Right renal pelvis (tissue), 4 donors: ENCODE measurements at regions not wholly inside any gene's neighbourhood (a gene's known extent, or its start where the extent isn't known, plus 50 kb on each side); places are given as distances from the start of the nearest gene placed in this dataset.
"Not testable (repeated sequence)": the region's sequence is repeated elsewhere in the genome, so short reads cannot be mapped to it uniquely, and the experiment has no call there.

ENCODE experiments used
- DNase-seq, 4 donors: peaks; one replicate each; pipeline ENCODE4 v3.0.0-alpha.2; 2013; ENCODE audit warnings: low read depth in 4 of 4, low spot score in 3 of 4, missing footprints in 1 of 4

GRCh38 chr2:180927030-180927686 lies 53.2 kb upstream of the UBE2E3 start:
- no peak for DNase-seq

GRCh38 chr2:180925700-180926099 lies 54.7 kb upstream of the UBE2E3 start:
- DNase-seq: no peak

- no peak for DNase-seq
Measured at GRCh38 chr2:180924063-180924462, 56.3 kb upstream of the UBE2E3 start.

- DNase-seq: no peak
Measured at GRCh38 chr2:180910831-180911665, 69.4 kb upstream of the UBE2E3 start.

- DNase-seq: no peak
Measured at GRCh38 chr2:180907731-180908130, 72.7 kb upstream of the UBE2E3 start.

GRCh38 chr2:180905461-180905860 lies 74.9 kb upstream of the UBE2E3 start:
- DNase-seq: no peak

- no peak for DNase-seq
Measured at GRCh38 chr2:180905002-180905401, 75.4 kb upstream of the UBE2E3 start.

- no peak for DNase-seq
Measured at GRCh38 chr2:180901331-180901730, 79.1 kb upstream of the UBE2E3 start.

- DNase-seq: no peak
Measured at GRCh38 chr2:180893752-180894151, 86.7 kb upstream of the UBE2E3 start.

GRCh38 chr2:180892091-180892490 lies 88.3 kb upstream of the UBE2E3 start:
- no peak for DNase-seq

- no peak for DNase-seq
Measured at GRCh38 chr2:180891360-180891759, 89.0 kb upstream of the UBE2E3 start.

- no peak for DNase-seq
Measured at GRCh38 chr2:180890781-180891180, 89.6 kb upstream of the UBE2E3 start.

GRCh38 chr2:180882959-180883358 lies 97.4 kb upstream of the UBE2E3 start:
- DNase-seq: no peak

- DNase-seq: no peak
Measured at GRCh38 chr2:180876506-180876905, 103.9 kb upstream of the UBE2E3 start.

- DNase-seq: no peak
Measured at GRCh38 chr2:180873219-180873618, 107.2 kb upstream of the UBE2E3 start.

GRCh38 chr2:180872781-180873180 lies 107.6 kb upstream of the UBE2E3 start:
- DNase-seq: not testable (repeated sequence)

GRCh38 chr2:180872255-180872654 lies 108.2 kb upstream of the UBE2E3 start:
- DNase-seq: no peak

- DNase-seq: no peak
Measured at GRCh38 chr2:180871649-180872048, 108.8 kb upstream of the UBE2E3 start.

- no peak for DNase-seq
Measured at GRCh38 chr2:180849851-180850250, 130.6 kb upstream of the UBE2E3 start.

GRCh38 chr2:180848393-180848792 lies 132.0 kb upstream of the UBE2E3 start:
- DNase-seq: no peak

- no peak for DNase-seq
Measured at GRCh38 chr2:180846756-180847472, 133.5 kb upstream of the UBE2E3 start.

- DNase-seq: no peak
Measured at GRCh38 chr2:180842461-180842860, 137.9 kb upstream of the UBE2E3 start.
